GM19240 (cell line): ENCODE measurements at regions not wholly inside any gene's neighbourhood (a gene's known extent, or its start where the extent isn't known, plus 50 kb on each side); places are given as distances from the start of the nearest gene placed in this dataset.

Experiments used
- DNase-seq: peaks from one replicate; pipeline ENCODE4 v3.0.0; 2011; ENCODE audit warnings: low spot score; ENCODE audit not compliant: insufficient read length

DNA sequence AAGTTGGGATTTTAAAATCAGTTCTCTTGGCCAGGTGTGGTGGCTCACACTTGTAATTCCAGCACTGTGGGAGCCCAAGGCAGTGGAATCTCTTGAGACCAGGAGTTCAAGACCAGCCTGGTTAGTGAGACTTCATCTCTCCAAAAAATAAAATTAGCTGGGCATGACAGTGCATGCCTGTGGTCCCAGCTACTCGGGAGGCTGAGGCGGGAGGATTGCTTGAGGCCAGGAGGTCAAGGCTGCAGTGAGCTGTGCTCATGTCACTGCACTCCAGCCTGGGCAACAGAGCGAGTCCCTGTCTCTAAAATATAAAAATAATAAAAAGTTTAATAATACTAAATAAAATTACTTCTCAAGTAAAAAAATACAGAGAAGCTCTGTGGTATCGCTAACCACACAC is 77.5 kb downstream of the FOXA2 start:
- DNase-seq, result no peak

DNA sequence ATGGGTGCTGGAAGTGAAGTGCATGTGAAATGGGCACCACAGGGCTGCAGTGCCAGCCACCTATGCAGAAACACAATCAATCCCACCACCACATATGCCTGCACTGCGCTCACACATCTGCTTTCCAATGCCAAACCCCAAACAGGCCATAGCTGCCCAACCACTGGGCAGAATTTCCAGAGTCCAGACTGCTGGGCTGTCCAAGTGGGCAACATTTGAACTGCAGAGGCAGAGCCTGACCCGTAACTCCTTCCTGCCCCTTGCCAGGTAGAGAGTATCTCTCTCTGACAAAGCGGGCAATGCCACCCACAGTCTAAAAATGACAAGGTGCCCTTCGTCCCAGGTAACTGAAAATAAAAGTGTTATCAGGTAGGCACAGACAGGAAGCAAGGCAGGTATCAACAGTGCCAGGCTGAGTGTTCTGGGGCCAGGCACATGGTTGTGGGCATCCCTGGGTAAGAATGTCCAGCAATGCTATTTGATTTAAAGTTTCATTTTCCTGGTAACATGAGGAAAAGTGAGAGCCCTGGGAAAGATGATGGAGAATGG is 79.5 kb downstream of the FOXA2 start:
- no peak for DNase-seq

DNA sequence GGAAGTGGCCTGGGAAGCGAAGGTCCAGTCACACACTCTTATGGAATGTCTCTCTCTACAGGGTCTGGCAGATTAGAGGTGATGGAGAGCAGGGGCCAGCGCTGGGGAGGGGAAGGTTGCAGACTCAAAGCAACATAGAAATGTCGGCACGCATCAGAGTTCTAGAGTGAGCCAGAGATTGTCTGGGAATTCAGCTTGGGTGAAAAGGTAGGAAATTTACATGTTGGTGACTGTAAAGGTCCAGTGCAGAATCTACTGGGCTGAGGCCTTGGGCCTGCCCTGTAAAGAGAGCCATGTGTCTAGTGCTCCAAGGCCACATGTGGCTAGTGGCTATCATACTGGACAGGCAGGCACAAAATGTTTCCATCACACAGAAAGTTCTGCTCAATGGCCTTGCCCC is 80.8 kb downstream of the FOXA2 start:
- DNase-seq, result no peak

DNA sequence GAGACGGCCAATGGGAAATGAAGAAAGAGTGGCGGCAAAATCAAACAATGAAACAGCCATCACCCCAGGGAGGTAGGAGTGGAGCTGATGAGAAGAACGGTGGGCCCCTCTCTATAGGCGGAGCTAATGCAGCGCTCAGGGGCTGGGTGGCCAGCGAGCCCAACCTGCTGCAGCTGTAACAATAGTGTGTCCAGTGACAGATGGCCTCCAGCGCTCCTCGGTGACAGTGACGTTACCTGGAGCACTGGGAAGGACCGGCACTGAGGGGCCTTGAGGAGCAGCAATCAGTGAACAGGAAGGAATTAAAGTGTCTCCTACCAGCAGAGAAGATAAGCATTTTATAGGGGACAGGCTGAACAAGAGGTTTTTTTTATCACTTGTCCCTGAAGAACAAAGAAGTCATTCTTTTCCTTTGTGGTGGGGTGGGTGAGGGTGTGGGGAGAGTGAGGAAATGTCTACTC is 81.6 kb downstream of the FOXA2 start:
- DNase-seq, result no peak

DNA sequence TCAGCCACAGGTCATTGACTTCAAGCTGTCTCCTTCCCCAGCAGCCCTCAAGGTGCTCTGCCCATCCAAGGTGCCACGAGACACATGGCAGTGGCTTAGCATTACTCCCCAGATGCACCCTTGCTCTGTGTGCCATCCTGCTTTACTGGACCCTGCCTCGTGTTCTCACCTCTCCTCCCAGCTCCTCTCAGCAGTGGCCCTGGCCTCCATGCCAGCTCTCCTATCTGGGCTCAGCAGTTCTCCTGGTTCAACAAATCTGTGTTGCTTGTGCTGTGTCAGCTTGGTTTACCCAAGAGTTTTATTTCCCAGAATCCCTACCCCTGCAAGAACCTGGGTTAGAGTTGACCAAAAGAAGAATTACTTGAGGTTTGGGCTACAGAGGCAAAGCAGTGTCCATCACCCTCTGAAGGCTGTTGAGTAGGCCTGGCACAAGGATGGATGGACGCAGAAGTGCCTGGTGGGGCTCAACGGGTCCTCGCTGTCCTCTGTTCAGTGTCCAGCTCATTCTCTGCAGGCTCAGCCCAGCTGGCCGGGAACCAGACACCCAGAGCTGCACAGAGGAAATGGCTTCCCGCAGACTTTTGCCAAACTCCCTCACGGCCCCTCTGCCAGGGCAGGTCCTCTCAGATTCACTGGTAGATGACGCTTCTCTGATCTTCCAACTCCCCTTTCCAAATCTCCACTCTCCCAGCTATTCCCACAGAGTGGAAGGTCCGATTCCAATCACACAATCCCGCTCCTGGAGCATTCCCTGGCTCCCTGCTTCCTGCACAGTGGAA is 82.6 kb downstream of the FOXA2 start:
- DNase-seq, result no peak

DNA sequence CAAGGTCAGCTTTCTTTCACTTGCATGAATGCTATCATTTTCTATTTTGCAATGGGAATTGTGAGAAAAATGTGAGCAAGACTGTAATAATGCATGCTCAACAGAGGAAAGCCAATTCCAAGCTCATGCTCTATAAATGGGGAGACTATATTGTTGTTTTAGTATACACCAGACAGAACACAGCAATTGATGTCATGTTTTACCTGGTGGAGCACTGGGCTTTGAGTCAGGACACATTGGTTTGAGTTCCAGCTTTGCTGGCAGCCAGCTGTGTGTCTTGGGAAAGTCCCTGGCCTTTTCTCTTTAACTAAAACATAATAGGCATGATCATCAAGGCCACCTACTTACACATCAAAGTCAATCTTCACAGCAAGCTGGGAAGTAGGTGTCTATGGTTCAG is 83.3 kb downstream of the FOXA2 start:
- DNase-seq, result no peak

DNA sequence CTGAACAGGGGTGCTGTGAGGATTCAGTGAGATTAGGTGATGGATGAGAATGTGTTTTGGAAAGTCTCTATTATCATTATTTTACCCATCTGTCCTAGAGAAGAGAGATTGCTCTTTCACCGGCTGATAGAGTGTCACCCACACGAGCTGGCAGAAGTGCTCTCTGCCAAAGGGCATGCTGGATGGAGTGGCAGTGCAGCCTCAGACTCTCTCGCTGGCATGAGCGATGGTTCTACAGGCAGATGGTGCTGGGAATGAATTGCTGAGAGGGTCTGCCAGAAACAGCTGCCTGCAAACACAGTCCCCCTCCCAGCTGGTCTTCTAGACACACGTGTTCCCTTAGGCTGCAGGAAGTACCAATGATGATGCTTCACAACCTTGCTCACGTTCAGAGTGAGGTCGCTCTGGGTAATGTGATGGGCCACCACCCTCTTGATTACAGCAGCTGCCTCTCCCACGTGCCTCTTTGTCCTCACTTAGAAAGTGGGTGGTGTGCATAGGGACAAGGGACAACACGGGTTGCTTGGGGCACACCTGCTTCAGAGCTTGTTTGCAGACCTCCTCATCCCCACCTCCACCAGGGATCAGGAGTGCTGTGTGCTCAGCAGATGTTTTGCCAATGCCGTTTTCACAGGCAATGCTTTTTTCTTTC is 84.7 kb downstream of the FOXA2 start:
- no peak for DNase-seq

DNA sequence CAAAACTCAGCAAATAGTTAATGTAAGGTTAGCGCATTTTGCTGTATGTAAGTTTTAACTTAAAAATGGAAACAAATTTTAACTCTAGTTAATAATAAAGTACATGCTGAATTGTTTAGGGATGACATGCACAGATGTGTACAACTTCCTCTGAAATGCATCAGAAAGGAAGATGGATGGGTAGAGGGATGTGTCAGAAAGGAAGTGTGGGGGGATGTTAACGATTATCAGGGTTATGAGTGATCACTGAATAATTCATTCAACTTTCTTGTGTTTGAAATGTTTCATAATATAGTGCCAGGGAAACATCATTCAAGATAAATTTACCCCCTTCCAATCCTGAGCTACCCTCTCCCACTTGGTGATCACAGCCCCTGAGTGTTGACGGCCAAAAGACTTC is 87.6 kb downstream of the FOXA2 start:
- no peak for DNase-seq

DNA sequence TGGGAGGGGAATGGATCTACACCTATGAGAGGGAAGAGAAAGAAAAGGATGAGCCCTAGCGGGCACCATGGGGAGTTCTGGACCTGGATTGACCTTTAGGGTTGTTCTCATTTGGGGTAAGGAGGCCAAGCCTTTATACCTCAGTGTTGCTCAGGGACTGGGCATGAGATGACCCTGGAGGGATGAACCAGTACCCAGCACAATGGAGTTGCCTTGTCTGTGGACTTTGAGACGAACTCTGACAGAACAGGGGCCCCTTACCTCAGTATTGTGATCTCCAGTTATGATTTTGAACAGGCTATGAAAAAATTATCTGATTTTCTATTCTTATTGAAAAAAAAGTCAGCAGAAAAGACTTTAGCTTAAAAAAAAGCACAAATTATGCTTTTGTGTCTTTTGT is 88.6 kb downstream of the FOXA2 start:
- DNase-seq, result no peak

DNA sequence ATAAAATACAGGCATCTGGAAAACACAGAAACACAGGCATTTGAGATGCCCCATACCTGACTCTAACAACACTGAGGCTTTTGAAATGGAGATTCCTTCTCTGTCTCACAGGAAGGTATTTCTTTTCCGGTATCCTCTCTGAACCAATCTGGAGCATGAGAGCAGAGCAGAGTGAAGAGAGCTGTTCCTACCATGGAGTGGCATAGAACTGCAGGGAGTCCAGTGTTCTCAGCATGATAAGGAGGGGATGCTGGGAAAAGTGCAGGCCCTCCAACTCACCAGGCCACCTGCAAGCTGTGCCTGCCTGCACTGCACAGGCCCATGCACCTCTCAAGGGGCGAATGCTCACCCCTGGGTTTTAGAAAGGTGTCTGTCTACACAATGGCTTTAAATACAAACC is 89.2 kb downstream of the FOXA2 start:
- no peak for DNase-seq

DNA sequence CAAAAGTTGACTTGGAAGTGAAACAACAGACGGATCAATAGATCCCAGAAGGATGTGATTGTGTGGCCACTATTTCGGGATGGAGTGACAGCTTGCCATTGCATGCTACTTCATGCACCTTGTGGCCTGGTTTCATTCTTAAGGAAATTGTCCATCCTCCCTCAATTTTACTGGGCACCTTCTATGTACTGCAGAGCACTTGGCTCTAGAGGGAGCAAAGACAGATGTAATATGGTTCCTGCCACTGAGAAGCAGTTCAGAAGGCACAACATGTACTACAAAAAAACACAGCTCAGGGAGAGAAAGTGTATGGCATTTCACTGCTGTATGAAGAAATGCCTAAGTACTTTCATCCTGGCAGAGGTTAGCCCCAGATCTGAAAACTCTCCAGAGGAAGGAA is 91.9 kb downstream of the FOXA2 start:
- DNase-seq, result no peak

DNA sequence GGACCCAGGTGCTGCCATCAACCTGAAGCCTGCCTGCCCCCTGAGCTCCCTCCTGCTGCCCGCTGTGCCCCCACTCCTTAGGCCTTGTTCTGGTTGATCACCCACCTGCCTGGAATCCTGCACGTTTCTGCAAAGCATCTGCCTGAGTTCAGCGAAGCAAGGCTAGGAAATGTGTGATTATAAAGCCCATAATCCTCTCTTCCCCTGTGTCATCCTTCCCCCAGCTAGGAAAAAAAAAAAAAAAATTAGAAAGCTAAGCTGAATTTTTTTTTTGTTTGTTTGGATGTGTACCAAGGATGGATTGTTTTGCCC is 93.2 kb downstream of the FOXA2 start:
- DNase-seq, result no peak

DNA sequence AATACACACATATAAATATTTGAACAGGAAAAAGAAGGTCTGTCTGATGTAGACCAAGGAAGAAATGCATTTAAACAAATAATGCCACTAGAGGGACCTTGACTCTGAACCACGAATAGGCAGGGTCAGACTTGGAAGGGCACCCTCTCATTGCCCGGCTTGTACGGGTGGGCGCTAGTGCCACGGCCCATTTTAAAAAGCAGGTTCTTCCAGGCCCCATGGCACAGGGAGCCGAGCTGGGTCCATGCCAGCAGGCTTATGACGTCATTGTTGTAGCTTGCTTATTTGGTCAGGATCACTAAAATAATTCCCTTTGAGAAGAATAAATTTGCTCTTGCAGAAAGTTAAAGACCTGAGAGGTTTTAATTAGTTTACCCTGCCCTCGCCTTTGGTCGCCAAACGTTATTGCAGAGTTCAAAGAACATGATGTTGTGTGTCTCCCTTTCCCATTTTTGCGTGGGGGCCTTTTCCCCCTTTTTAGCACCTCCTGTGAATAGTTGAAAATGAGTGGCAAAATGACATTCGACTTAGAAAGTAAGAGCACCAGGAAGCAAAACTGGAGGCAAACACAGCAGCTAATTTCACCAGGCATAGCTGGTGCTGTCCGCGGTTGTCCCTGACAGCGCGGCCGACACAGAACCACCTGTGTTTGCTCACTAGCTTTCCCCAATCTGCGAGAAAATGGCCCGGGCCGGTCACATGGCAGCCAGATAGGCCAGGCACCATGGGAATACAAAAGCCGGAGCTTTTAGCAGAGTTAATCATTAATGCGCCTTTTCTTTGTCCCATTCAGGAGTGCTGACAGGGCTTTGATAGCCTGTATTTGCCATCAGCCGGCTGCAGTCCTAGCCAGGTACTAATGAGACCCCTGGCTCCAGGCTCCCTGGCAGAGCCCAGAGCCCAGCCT is 93.8 kb downstream of the FOXA2 start:
- DNase-seq, result no peak

DNA sequence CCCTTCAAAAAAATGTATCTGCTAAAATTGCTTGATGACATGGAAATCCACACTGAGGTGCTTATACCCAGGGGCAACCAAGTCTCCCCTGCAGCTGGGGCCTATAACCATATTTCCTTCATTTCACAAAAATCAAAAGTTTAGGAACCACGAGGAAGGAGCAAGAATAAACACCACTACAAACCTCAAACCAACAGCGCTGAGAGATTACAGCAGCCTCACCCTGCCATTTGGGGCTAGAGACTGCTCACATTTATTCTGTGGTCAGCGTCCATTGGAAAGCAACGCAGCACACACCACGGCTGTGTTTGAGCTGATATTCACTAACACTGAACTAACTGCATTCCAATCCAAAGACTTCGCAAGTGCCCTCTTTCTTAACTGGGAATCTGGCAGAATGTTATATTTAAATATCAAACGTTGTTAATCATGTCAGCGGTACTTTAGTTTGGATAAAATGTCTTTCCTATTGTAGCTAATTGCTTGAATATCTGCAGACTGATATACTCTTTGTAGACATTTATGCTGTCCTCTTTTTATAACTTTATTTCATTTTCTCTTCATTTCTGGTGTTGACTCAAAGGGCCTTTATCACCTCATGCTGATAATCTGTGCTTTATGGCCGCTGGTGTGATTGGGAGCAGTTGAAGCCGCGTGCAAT is 94.6 kb downstream of the FOXA2 start:
- DNase-seq, result no peak

DNA sequence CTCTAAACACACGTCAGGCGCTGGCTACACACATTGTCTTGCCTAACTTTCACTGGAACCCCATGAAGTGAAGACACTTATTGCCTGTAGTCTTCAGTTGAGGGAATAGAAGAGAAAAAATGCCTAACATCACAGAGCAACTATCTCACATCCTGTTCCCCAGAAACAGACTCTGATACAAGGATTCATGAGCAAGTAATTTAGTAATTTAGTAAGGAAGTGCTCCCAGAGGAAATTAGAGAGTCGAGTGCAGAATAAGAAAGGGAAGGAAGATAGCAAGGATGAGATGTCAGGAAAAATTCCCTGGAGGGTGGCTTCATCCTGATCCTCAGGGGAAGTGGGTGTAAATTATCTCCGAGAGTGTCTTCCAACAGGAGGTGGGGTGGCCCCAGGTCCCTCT is 104.0 kb downstream of the FOXA2 start:
- DNase-seq, result no peak

DNA sequence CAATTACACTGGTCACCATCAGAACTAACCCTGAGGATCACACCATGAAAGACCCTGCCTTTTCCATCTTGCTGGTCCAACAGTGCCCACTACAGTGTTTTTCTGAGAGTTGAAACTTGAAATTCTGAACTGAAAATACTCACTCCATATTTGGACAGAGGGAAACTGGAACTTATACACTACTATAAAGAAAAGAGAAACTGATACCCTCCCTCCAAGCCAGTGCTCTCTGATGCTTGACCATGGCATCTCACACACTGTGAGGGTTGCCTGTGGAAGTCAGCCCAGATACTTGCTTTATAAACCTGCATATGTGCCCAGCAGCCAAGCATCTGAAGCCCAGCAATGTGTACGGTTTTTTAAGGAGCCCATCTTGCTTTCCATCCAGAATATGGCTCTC is 108.7 kb downstream of the FOXA2 start:
- no peak for DNase-seq

DNA sequence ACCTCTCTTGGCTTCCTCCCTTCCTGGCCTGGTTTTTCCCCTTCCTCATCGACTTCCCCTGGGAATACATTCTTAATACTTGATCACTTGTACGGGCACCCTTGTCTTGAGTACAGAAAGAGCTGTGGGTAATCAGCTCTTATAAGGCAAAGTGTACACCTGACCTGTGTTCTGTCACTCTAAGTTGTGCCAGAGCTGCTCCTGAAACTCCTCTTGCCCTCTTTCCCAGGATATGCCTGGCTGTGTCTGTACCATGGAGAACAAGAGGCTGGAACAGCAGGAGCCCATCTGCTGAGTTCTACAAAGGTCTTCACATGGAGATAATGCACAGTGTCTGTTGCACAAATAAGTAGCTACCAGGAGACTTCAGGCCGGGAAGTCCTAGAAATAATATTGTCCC is 110.1 kb downstream of the FOXA2 start:
- DNase-seq, result no peak

DNA sequence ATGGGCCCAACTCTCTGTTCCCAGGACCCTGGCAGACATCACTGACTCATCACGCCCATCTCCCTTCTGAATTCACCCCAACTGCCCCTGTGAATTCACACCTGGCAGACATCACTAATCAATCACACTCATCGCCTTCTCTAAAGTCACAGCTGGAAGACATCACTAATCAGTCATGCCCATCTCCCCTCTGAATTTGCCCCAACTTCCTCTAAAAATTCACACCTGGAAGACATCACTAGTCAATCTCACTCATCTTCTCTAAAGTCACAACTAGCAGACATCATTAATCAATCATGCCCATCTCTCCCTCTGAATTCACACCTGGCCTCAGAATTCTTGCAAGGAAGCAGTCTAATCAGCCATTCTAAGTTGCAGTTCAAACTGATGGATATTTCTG is 111.1 kb downstream of the FOXA2 start:
- DNase-seq, result no peak

DNA sequence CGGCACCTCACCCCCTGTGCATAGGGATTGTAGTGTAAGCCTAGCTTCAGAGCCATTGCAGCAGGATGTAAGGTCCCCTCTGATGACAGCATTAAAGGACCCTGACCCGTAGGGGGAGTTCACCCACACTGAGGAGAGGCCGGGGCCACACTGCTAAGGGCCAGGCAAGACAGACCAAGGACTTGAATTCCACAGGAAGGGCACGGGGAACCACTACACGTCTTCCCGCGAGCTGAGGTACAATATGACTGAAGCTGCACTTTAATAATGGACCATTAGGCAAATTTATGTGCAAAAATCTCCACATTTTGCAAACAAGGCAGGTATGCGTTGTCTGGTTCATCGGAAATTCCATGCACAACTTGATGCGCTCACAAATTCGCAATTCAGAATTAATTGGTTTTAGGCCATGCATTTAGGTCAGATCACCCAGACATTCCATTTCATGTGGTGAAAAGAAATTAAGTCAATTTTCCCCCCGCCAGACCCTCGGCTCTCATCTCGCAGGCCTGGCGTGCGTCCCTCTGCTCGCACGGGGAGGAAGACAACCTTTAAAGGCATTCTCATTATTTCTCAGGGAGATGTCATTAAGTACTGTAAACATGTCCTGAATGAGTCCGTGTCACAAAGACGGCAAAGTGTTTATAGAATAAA is 111.8 kb downstream of the FOXA2 start:
- DNase-seq, result no peak

DNA sequence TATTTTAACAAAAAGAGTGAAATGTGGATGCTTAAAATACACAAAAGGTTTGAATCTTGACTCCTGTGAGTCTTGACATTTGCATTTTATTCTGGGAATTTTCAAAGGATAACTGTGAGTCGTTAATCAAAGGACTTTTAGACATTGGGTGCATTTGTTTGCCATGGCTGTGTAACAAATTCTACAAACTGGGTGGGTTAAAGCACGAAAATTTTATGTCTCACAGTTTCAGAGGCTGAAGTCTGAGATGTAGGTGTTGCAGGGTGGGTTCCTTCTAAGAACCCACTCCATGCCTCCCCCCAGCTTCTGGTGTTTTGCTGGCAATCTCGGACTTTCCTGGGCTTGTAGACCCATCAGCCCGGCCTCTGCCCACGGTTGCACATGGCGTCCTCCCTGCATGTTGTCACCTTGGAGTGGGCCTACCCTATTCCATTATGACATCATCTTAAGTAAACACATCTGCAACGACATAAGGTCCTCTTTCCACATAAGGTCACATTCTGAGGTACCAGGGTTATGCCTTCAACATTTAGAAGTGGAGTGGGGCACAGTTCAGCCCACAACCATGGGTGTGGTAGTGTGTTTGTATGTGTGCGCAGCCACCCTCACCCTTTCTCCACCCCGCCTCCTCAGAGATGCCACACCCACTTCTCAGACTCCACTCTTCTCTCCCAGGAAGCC is 113.1 kb downstream of the FOXA2 start:
- DNase-seq, result no peak
